GM20000 (cell line): ENCODE measurements at regions not wholly inside any gene's neighbourhood (a gene's known extent, or its start where the extent isn't known, plus 50 kb on each side); places are given as distances from the start of the nearest gene placed in this dataset.

Experiments used
- DNase-seq: peaks from one replicate; pipeline ENCODE4 v3.0.0; 2012; ENCODE audit warnings: low spot score
- CTCF ChIP-seq: IDR thresholded peaks from 2 replicates; pipeline ENCODE4 v1.5.1; 2012; ENCODE audit warnings: mild to moderate bottlenecking, control low read depth; ENCODE audit errors: extremely low read depth, missing control alignments

DNA sequence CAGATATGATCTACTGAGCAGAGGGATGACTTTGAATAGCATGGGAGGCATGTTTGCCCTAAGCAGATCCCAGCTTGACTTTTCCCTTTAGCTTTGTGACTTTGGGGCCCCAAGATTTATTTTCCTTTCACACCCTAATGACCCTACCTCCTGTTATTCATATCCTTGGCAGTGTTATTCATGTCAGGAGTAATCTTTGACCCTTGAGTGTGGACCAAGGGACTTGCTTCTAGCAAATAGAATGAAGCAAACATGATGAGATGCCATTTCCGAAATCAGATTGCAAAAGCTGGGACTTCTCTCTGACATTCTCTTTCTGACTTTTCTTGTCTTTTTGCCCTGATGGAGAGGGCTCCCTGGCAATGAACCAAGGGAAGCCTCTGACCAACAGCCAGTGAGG lies 415.4 kb upstream of the PROK2 start:
- no peak for DNase-seq
- TF ChIP-seq CTCF, result no peak

DNA sequence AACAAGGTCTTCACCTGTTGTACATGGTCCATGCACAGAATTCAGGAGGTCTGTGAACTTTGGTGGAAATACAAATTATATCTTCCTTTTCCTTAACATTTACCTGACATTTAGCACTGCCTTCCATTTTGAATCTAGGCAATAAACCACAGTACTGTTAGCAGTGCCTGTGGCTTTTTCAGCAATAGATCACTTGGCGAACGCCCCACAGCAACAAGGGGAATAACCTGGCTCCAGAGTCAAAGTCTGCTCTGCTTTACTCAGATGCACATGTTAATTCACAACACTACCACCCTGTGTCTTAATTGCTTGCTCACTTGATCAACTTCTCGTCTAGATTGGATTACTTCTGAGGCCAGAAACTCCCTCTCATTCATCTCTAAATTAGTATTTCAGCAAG lies 414.6 kb upstream of the PROK2 start:
- DNase-seq, result no peak
- no peak for TF ChIP-seq CTCF

DNA sequence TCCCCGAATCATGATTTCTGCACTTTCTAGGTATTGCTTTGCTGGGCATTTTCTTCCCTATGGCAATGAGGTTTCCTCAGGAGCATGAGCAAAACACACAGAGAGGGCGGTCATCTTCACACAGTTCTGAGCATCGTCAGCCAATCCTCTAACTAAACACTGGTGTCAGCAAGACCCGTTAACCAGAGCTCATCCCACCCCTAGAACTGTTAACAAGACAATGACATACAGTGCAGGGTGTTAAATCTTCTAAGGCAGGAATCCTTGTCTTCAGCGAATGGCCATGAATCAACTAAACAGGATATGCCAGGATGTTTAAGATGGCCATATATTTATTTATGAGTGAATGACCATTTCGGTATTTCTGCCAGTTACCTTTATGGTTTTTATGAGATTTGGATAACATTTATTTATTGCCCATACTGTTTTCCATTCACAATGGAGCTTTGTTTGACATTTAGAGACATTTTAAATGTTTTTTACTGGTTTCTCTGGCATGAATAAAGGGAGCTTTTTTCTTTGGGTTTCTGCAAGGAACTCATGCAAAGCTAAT lies 411.5 kb upstream of the PROK2 start:
- no peak for TF ChIP-seq CTCF
- DNase-seq, result no peak

DNA sequence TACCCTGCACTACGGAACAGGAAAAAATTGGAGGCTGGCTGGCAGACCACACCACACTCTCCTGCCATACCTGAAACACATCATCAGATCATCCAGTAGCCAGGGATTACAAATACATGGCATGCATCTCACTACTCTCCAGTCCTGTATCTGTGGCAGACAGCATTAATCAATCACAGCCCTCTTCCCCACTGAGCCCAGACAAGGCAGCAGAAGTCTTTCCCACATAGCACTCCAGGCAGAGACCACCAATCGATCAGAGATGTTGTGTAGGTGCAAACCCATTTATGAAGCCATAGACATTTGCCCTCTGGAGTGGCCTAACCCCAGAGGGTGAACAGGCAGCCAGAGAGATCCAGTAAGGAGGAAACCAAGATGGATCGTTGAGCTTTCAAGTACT lies 410.9 kb upstream of the PROK2 start:
- TF ChIP-seq CTCF, result no peak
- DNase-seq, result no peak

GRCh38 chr3:72194458-72194857 lies 409.5 kb upstream of the PROK2 start:
- no peak for TF ChIP-seq CTCF
- DNase-seq, result no peak

GRCh38 chr3:72193771-72194430 lies 409.0 kb upstream of the PROK2 start:
- TF ChIP-seq CTCF, result no peak
- DNase-seq, result no peak

- TF ChIP-seq CTCF, result no peak
- no peak for DNase-seq
These were observed 407.6 kb upstream of the PROK2 start for GRCh38 chr3:72192572-72192971.
